HUDEP-2 (cell line): ENCODE measurements at regions not wholly inside any gene's neighbourhood (a gene's known extent, or its start where the extent isn't known, plus 50 kb on each side); places are given as distances from the start of the nearest gene placed in this dataset.
A peak's percentile ranks its signal among the peaks of the same experiment; 100 is the strongest.
"Not testable (repeated sequence)": the region's sequence is repeated elsewhere in the genome, so short reads cannot be mapped to it uniquely, and the experiment has no call there.

Source experiments
- DNase-seq, 76 experiments: peaks; one replicate each; lab custom pipeline; 2025; ENCODE audit not compliant: unreplicated experiment in 76 of 76; lab: John Stamatoyannopoulos, UW

DNA sequence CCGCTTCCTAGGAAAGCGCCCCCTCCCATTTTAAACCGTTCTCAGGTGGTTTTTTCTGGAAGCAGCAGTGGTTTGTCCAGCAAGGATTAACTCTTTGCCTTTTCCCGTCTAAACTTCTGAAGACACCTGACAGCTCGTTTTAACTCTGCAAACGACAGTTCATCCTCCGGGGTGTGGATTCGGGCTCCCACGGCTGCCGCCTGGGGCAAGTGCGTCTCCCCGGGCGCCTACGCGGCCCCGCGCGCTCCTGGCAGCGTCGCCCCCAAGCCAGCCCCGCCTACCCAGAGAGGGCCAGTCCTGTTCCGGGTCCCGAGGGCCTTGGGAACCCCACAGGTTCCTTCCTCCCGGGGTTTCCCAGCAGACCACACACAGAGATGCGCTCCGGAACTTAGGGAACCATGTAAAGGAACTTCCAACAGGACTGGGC is 54.4 kb downstream of the PRR18 start:
- no peak for DNase-seq

DNA sequence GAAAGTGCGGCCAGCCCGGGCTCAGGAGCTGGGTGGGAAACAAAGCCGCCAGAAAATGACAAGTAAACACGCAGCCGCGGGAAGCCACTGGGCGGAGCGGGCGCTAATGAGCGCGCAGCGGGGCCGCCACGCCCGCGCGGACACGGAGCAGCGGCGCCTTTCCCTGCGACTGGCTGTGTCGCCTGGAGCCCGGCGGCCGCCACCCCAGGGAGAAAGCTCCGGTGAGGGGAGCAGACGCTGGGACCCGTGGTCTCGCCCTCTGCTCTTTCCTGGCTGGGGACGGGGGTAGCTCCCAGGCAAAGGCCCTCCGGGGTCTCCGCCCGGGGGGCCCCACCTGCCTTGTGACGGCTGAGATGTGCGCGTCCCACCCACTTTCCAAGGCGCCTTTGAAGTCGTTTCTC is 54.9 kb downstream of the PRR18 start:
- DNase-seq: peak in 3 of 76 experiments; percentile 15 to 22 (median 20)

DNA sequence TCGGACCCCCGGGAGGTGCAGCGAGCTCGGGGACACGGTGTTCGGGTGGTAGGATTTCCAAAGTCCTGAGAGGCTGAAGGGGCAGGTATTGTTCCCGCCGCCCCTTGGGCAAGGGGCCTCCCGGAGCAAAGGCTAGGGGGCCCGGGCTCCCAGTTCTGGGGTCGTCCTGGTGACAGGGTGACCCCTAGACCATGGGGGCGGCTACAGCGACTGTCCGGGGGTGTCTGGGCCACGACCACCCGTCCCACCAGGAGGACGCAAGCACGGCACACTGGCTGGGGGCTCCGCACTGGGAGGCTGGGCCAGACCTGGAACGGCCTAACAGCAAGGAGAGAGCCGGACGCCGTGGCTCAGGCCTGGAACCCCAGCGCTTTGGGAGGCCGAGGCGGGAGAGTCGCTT is 55.6 kb downstream of the PRR18 start:
- DNase-seq: no peak

DNA sequence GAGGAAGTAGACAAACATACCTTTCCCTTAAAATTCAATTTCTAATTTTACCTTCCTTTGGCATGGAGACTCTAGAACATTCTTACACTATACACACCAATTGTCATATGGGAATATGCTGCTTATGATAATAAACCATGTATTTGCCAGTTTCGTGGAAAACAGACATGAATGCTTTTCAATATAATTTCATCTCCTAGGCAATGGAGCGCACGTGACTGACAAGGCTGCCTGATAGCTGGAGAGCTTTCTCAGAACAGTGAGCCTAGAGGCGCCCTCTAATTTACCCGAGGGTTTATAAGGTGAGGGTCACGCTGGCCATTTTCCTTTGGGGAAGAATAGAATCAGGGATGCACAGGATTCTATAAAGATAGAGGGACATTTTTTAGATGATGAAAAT is 56.5 kb downstream of the PRR18 start:
- no peak for DNase-seq

DNA sequence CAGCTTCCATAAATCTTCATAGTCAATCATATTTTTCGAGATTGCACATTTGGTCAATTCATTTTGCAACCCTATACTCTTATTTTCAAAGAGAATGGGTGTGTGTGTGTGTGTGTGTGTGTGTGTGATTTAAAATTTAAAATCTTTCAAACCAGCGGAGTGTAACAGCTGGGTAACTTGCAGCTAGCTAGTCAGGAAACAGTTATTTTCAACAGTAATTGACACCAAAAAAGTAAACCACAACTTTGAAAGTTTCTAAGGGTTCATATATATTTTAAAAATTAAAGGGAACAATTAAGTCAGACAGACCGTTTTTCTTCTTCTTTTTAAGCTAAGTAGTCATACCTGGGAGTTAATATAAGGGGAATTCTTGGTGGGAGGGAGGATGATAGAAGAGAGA is 57.0 kb downstream of the PRR18 start:
- DNase-seq: no peak

DNA sequence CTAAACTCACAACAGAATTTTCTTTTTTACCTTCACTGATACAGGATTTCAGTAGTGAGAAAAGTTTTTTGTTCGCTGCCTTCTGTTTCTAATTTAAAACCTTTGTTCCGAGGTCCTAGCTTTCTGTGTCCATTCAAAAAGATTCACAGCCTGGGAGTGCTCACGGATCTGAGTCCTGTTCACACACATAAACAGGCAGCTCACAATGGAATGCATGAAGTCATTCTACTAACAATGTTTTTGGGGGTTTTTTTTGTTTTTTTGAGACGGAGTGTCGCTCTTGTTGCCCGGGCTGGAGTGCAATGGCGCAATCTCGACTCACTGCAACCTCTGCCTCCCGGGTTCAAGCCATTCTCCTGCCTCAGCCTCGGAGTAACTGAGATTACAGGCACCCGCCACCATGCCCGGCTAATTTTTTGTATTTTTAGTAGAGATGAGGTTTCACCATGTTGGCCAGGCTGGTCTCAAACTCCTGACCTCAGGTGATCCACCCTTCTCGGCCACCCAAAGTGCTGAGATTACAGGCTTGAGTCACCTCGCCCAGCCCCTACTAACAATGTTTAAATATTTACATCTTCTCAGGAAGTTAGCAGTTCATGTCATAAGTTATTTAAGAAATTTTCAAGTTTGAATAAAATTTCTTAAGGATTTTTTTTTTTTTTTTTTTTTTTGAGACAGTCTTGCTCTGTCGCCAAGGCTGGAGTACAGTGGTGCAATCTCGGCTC is 59.0 kb downstream of the PRR18 start:
- DNase-seq: not testable (repeated sequence)

DNA sequence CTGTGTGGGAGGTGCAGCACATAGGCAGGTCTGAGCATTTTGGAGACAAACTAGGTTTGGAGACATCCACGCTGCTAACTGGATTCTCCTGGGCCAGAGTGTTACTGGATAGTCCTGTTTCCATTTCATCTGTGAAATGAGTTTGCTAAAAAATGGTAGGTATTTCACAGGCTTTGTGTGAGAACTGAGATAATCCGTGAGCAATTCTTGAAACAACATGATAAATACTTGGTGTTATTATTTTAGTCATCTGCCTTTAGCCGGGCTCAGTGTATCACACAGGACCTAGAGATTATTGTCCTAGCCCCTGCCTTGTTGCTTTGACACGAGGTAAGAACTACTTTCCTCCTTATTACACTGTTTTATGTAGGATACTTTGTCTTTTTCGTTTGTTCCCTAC is 63.0 kb downstream of the PRR18 start:
- no peak for DNase-seq

DNA sequence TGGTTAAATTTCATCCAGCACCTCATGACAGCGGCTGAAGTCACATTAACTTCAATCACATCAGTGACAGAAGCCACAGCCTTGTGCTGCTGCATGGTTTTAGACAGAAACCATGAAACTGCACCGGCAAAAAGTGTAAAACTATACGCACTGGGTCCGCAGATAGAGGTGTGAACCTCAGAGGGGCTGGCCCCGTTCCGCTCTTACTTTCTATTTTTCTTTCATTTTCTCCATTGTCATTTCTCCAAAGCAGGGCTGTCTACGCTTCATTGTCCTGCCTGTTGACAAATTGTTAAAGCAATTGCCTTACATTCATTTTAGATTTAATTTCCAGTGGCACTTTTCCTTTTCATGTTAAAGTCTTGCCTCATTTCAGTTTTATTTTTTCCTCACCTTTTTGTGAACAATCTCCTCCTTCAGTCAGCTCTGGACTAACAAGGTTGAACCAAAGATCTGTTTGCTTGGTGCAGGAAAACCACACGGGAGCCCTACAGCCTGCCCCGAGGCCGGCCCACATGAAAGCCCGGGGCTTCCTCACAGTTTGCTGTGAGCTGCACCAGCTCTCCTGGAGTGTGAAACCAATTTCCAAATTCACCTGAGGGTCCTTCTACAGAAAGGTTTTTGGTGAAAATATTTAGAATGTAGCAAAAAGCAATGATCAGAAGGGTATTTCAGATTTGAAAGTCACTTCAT is 63.7 kb downstream of the PRR18 start:
- no peak for DNase-seq

DNA sequence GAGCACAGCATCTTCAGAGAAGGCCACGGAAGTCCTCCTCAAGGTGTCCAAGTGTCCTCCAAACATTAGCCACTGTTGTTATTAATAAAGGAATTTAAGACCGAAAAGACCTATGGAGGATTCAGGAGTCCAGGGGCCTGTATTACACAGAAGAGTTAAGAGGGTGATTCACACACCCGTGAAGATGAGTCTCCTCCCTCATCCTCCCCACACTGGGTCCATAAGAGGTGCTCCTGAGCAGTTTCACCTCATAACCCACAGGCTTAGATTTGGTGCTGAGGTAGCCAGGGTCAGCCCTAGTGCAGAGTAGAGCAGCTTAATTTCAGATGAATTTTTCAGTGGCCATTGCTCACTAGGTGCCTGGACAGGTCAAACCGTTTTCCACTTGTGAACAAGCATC is 65.3 kb downstream of the PRR18 start:
- DNase-seq: no peak

DNA sequence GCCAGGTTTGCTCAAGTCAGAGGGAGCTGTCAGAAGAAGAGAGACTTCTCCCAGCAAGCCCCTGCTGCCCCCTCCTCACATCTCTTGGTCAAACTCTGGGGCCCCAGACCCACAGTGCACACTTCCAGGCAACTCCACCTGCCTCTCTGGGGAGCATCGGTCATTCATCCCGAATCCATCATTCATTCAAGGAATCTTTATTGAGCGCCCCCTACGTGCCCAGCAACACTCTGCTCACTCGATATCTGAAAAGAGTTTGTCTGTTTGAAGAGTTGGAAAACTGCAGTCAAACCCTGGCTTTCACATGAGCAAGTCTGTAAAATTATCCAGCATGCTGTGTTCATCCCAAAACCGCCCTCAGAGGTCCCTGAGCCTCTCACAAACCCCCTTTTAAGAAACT is 66.2 kb downstream of the PRR18 start:
- DNase-seq: no peak

DNA sequence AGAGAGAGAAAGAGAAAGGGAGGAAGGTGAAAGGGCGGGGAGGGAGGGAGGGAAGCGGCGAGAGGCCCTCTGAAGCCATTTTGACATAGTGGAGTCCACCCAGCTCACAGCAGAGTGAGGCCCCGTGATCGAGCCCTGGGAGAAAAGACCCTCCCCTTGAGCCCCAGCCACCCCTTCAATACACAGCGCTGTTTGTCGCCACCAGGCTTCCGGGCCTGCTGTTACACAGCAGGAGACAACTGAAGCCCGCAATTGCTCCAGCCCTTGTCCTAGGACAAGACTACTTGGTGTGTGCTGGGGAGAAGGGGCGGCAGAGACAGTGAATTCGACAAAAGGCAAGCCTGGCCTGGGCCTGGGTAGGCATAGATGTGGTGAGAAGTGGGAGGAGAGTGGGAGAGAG is 67.3 kb downstream of the PRR18 start:
- no peak for DNase-seq

DNA sequence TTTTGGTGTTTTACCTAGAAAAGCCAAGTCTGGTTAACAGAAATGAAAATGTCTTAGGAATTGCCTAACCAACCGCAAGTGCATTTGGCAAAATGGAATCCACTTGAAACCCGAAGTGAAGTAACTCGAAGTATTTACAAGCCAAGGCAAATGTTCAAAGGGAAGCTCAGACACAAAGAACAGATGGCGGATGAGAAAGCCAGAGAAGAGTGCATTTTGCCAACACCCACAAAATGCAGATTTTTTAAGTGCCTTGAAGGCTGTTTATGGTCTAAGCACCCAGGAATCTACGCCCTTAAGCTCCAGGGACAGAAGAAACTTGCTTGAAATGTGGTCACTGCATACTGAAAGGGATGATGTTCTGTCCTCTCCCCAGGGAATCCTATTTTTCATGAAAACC is 70.0 kb upstream of the TBXT start:
- no peak for DNase-seq

DNA sequence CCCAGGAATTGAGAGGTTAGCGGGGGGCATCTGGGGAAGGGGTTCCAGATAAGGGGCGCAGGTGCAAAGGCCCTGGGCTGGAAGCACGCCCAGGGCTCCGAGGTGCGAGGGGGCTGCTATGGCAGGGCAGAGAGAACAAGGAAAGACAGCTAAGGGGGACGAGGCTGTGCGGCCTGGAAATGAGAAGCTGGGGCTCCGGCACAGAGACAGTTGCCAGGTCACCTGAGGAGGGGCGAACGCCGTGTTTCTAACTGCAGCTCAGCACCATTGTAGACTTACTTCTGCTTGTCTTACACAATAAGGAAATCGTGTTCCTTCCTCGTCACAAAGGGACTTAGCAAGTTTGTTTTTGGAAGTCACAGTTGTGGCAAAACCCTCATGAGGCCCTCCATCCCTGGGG is 68.9 kb upstream of the TBXT start:
- no peak for DNase-seq

DNA sequence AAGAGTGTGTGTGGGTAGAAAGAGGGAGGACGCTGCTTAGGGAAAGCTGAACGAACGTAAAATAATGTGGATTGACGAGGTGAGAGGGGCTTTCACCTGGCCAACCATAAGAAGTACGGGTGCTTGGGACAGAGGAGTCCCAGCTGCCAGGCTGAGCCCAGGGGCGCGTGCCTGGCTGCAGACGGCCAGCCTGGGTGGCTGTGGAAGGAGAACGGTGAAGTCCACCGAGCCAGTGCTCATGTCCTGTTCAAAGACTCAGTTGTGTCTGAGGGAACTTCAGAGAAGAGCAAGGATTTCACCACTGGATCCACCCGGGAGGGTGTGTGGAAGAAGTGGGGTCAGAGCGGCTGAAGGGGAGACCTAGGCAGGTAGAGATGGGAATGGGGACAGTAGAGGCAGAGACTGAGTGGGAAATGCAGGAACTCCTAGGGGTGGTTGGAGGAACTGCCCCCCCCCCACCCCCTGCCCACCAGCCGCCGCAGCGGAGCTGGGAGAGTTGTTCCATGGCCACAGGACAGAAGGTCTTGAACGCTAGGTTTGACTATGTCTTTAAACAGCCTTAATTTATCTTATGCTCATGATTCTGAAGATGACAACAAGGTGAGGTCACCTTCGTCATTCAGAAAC is 68.1 kb upstream of the TBXT start:
- no peak for DNase-seq

DNA sequence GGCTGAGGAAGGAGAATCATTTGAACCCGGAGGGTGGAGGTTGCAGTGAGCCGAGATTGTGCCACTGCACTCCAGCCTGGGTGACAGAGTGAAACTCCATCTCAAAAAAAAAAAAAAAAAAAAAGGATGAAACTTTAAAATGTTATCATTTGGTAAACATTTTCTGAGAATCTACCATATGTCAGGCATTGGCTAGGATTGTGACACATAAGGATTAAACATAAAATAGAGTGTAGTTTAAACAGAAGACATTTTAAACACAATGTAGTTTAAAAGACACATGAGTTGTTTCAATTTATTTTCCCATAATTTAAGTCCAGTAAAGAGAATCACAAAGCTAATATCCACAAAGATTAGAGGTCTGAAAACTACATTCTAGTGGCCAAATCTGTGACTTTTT is 63.5 kb upstream of the TBXT start:
- DNase-seq: not testable (repeated sequence)

DNA sequence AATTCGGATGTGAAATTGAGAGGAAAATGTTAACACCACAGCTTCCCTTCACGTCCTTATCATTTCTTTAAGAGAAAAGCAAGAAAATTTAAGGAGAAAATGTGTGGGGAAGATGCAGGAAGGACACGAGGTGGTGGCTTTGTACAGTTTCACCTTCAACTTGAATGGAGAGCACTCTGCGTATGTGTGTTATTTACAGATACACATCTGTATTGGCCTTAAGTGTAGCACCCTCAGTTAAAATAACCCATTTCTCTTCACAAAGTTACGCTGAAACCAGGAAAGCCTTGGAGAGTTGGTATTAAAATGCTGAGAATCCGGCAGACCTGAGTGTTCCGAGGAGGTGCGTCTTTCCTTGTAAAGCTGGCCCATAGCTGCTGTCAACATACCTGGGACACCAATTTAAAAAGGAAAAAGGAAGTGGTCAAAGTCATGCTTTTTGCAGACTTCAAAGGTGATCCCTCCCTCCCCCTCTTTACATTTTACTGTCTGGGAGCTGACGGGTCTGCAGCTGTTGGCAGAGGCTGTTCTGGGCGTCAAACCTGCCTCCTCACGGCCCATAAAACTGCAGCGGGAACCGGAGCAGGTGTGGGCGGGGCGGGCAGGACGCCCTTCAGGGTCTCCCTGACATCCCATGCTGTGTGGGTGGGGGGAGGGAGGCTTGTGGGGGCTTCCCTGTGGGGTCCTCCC is 61.3 kb upstream of the TBXT start:
- no peak for DNase-seq

DNA sequence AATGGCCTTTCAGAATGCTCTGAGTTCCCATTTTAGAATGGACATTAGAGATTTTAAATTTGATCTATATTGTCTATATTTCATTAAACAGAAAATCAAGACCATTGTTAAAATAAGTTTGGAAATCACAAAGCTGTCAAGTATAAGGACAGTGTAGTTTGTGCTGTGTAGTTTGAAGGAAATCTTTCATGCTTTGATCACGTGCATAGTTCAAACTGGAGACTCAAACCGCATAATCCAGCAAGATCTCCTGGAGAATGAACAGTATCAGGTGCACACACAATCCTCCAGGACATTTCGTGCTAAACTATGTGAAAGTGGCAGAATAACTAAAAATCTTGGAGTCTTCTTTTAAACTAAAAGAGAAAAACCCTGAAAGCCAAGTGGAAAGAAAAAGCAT is 60.8 kb upstream of the TBXT start:
- DNase-seq: no peak

DNA sequence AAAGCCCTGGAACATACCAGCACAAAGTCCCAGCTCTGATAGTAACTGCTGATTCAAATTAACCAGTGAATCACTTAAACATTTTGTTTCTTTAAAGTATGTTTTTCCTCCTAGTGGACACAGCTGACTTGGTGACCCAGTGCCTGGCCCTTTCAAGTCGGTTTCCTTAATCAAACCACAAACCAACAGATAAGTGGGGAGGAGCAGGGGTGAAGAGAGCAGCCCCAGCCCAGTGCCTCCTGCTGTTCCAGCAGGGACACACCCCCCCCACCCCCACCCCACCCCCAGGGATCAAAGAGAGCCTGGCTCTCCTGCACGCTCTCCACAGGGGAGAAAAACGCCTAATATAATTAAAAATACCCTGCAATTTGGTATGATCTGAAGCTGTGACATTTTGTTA is 55.4 kb upstream of the TBXT start:
- peak in 7 of 76 experiments; percentile 8 to 62 (median 27) for DNase-seq

DNA sequence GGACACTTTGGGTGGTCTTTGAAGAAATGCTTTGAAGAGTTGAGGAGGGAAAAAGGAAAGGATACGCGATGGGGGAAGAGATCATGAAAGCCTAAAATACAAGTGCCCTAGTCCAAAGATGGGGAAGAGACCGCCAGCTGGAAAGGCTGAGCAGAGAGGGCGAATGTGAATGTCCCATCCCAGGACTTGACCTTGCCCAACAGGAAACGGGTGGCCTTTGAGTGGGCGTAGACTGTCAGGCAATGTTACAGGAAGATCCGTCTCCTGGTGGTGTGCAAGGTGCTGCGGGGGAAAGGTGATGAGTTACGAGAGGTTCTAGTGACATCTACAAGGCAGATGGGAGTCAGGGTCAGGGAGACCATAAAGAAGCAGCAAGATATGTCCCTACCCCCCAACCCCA is 55.0 kb upstream of the TBXT start:
- DNase-seq: no peak

DNA sequence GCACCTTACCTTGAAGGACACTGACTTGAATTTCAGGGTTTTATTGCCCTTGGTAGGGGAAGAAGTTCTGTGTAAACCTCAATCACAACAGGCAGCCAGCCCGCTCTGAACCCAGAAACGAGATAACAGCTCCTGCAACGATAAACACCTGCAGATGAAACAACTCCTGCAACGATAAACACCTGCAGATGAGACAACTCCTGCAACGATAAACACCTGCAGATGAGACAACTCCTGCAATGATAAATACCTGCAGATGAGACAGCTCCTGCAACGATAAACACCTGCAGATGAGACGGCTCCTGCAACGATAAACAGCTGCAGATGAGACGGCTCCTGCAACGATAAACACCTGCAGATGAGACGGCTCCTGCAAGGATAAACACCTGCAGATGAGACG is 54.0 kb upstream of the TBXT start:
- no peak for DNase-seq

DNA sequence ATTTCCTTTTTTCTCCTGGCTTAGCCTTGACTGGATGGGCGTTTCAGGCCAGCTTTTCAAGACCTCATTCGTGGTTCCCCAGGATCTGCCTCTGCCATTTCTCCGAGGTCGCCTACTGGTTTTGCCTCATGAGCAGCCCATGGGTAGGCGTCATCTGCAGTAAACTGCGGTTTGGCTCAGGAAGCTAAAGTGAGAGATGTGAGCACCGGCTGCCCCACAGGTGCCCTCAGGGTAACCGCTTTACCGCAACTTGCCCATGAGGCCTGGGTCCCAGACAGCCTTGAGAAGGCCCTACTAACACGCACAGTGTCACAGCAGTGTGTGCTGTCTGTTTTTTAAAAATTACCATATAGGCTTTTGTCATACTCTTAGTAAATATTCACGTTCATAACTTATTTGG is 53.4 kb upstream of the TBXT start:
- DNase-seq: no peak
